Neural cell (in vitro differentiated cells): ENCODE measurements at regions not wholly inside any gene's neighbourhood (a gene's known extent, or its start where the extent isn't known, plus 50 kb on each side); places are given as distances from the start of the nearest gene placed in this dataset.

Source experiments
- EP300 ChIP-seq: fragments of 450-650 bp; conservative IDR thresholded peaks from 2 replicates; pipeline ENCODE4 v1.6.1; 2014; ENCODE audit warnings: antibody characterized with exemption, mild to moderate bottlenecking, moderate library complexity; ENCODE audit not compliant: poor library complexity, severe bottlenecking
- POLR2AphosphoS5 ChIP-seq: IDR thresholded peaks from 2 replicates; pipeline ENCODE4 v1.6.1; 2012
- RAD21 ChIP-seq: fragments of 450-650 bp; conservative IDR thresholded peaks from 2 replicates; pipeline ENCODE4 v1.6.1; 2014; ENCODE audit warnings: antibody characterized with exemption, mild to moderate bottlenecking, moderate library complexity

GRCh38 chr5:58057324-58057723 lies 402.6 kb downstream of the PLK2 start:
- TF ChIP-seq RAD21 = no peak
- TF ChIP-seq POLR2AphosphoS5 = no peak
- TF ChIP-seq EP300 = no peak
